H7 (cell line): ENCODE measurements at regions not wholly inside any gene's neighbourhood (a gene's known extent, or its start where the extent isn't known, plus 50 kb on each side); places are given as distances from the start of the nearest gene placed in this dataset.

Source experiments
- DNase-seq: peaks from one replicate; pipeline ENCODE4 v3.0.0; 2012
- H3K27me3 ChIP-seq: 2 replicates; pipeline ENCODE4 v1.6.0; 2011; ENCODE audit warnings: mild to moderate bottlenecking, low read length; ENCODE audit not compliant: control insufficient read depth, insufficient read depth
- H3K36me3 ChIP-seq: replicated peaks from 2 replicates; pipeline ENCODE4 v1.5.1; 2011; ENCODE audit warnings: low read length; ENCODE audit not compliant: control insufficient read depth, insufficient read depth
- H3K4me3 ChIP-seq: 2 replicates; pipeline ENCODE4 v1.5.1; 2011; ENCODE audit warnings: low read depth, mild to moderate bottlenecking, control low read depth, low read length, moderate library complexity; ENCODE audit not compliant: insufficient read depth

DNA sequence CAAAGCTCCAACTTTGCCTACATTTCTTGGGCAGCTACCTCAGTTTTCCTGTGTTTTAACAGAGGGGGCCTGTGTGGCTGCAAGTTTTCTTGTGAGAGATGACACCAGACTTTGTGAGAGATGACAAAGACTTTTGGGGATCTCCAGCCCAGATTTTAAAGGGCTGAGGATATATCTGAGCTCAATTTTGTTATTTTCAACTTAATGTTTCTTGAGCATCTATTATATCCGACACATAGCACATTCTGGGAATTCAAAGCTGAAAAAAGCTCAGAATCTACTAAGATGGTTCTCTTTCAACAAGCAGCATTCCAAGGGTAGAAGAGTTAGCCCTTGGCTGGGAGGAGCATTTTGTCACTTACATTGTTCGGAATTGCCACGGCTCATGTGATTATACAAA lies 53.4 kb upstream of the PTGFRN start:
- no peak for DNase-seq
- H3K36me3 ChIP-seq, result no peaks in the 10 kb centered on the region
- H3K4me3 ChIP-seq, result no peak overlapping the region
- H3K27me3 ChIP-seq, result no peaks in the 10 kb centered on the region

GRCh38 chr1:116857092-116857491 lies 52.6 kb upstream of the PTGFRN start:
- no peaks in the 10 kb centered on the region for H3K27me3 ChIP-seq
- H3K36me3 ChIP-seq, result no peaks in the 10 kb centered on the region
- no peak overlapping the region for H3K4me3 ChIP-seq
- no peak for DNase-seq
